ENCODE measurements at regions not wholly inside any gene's neighbourhood (a gene's known extent, or its start where the extent isn't known, plus 50 kb on each side); places are given as distances from the start of the nearest gene placed in this dataset.

DNA sequence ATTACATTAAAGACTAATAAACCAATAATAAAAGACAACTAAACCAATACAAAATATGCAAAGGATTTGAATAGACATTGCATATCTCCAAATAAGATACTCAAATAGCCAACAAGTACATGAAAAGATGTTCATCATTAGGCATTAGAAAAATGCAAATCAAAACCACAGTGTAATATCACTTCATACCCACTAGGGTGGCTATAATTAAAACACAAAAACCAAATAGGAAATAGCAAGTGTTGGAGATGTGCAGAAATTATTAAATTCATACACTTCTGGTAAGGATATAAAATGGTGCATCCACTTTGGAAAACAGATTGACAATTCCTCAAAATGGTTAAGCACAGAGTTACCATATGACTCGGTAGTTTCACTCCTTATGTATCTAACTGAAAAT, 860.8 kb upstream of the DIAPH2 start:
- Histone ChIP-seq H3F3A (ENCODE audit: control insufficient read depth, insufficient read depth) (no peaks in the 10 kb centered on the region), H3K4me2 (ENCODE audit: low read length) (no peak overlapping the region), H3K27ac (ENCODE audit: low read depth, low read length) (no peak overlapping the region), H3K4me3 (ENCODE audit: low read length) (no peak overlapping the region), H3K36me3 (ENCODE audit: control insufficient read depth, low read length) (no peaks in the 10 kb centered on the region), H3K9me2 (replicated peaks; ENCODE audit: control insufficient read depth, low read length) (no peaks in the 10 kb centered on the region), H3K9me3 (ENCODE audit: control insufficient read depth, insufficient read depth, low read length) (no peaks in the 10 kb centered on the region), H3K27me3 (ENCODE audit: control insufficient read depth, low read length) (no peaks in the 10 kb centered on the region), H3K79me2 (ENCODE audit: control insufficient read depth, low read length) (no peaks in the 10 kb centered on the region), H3K4me1 (ENCODE audit: control insufficient read depth, low read length) (no peaks in the 10 kb centered on the region), H4K20me1 (ENCODE audit: control insufficient read depth, insufficient read depth, low read depth, low read length) (no peaks in the 10 kb centered on the region)
- TF ChIP-seq, protein P1, sequence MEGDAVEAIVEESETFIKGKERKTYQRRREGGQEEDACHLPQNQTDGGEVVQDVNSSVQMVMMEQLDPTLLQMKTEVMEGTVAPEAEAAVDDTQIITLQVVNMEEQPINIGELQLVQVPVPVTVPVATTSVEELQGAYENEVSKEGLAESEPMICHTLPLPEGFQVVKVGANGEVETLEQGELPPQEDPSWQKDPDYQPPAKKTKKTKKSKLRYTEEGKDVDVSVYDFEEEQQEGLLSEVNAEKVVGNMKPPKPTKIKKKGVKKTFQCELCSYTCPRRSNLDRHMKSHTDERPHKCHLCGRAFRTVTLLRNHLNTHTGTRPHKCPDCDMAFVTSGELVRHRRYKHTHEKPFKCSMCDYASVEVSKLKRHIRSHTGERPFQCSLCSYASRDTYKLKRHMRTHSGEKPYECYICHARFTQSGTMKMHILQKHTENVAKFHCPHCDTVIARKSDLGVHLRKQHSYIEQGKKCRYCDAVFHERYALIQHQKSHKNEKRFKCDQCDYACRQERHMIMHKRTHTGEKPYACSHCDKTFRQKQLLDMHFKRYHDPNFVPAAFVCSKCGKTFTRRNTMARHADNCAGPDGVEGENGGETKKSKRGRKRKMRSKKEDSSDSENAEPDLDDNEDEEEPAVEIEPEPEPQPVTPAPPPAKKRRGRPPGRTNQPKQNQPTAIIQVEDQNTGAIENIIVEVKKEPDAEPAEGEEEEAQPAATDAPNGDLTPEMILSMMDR (IDR thresholded peaks at IDR 0.05; ENCODE audit: low read depth, low read length, poor library complexity, severe bottlenecking), result no peak
- no peak for TF ChIP-seq EZH2phosphoT487 (IDR thresholded peaks at IDR 0.05; ENCODE audit: borderline replicate concordance, low read length)

DNA sequence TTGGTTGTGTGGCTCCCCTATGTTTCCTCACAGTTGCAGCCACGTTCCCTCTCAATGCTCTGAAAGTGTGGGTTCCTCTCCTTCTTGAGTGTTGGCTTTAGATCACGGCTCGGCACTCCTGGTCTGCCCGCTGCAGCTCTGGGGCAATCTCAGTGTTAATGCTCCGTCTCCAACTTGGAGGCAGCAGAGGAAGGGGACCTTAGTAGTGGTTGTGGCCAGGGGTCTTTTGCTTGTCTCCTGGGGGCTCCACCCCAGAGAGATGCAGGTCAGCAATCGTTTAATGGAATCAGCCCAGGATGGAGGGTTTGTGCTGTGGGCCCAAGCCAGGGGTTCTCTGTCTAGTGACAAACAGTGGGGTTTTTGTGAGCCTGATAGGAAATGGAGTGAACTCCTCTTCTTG, 849.4 kb upstream of the DIAPH2 start:
- no peak for TF ChIP-seq EZH2phosphoT487 (IDR thresholded peaks at IDR 0.05; ENCODE audit: borderline replicate concordance, low read length)
- TF ChIP-seq, protein P1 (IDR thresholded peaks at IDR 0.05; ENCODE audit: low read depth, low read length, poor library complexity, severe bottlenecking), result no peak
- H3K27me3 ChIP-seq (ENCODE audit: control insufficient read depth, low read length), result no peaks in the 10 kb centered on the region
- H3K4me1 ChIP-seq (ENCODE audit: control insufficient read depth, low read length), result no peaks in the 10 kb centered on the region
- no peaks in the 10 kb centered on the region for H4K20me1 ChIP-seq (ENCODE audit: control insufficient read depth, insufficient read depth, low read depth, low read length)
- H3F3A ChIP-seq (ENCODE audit: control insufficient read depth, insufficient read depth), result no peaks in the 10 kb centered on the region
- H3K4me3 ChIP-seq (ENCODE audit: low read length), result no peak overlapping the region
- H3K27ac ChIP-seq (ENCODE audit: low read depth, low read length), result no peak overlapping the region
- H3K9me3 ChIP-seq (ENCODE audit: control insufficient read depth, insufficient read depth, low read length), result no peaks in the 10 kb centered on the region
- H3K36me3 ChIP-seq (ENCODE audit: control insufficient read depth, low read length), result no peaks in the 10 kb centered on the region
- H3K9me2 ChIP-seq (replicated peaks; ENCODE audit: control insufficient read depth, low read length), result no peaks in the 10 kb centered on the region
- no peaks in the 10 kb centered on the region for H3K79me2 ChIP-seq (ENCODE audit: control insufficient read depth, low read length)
- H3K4me2 ChIP-seq (ENCODE audit: low read length), result no peak overlapping the region

DNA sequence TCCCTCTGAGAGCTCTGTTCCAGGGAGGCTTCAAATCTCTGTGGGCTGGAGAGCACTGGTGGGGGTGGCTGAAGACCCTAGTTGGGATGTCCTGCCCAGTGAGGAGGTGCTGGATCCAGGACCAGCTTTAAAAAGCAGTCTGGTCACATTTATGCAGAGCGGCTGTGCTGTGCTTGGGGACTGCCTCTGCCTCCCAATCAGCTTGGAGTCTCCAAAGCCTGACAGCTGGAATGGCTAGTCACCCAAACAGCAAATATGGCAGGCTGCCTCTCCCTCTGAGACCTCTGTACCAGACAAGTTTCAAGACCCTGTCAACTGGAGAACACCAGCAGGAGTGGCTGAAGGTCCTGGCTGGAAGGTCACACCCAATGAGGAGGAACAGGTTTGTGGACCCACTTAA, 848.1 kb upstream of the DIAPH2 start:
- no peak overlapping the region for H3K4me3 ChIP-seq (ENCODE audit: low read length)
- H3K4me1 ChIP-seq (ENCODE audit: control insufficient read depth, low read length), result no peaks in the 10 kb centered on the region
- TF ChIP-seq EZH2phosphoT487 (IDR thresholded peaks at IDR 0.05; ENCODE audit: borderline replicate concordance, low read length), result no peak
- TF ChIP-seq, protein P1 (IDR thresholded peaks at IDR 0.05; ENCODE audit: low read depth, low read length, poor library complexity, severe bottlenecking), result no peak
- no peaks in the 10 kb centered on the region for H4K20me1 ChIP-seq (ENCODE audit: control insufficient read depth, insufficient read depth, low read depth, low read length)
- no peaks in the 10 kb centered on the region for H3K36me3 ChIP-seq (ENCODE audit: control insufficient read depth, low read length)
- H3K27me3 ChIP-seq (ENCODE audit: control insufficient read depth, low read length), result no peaks in the 10 kb centered on the region
- no peaks in the 10 kb centered on the region for H3K9me3 ChIP-seq (ENCODE audit: control insufficient read depth, insufficient read depth, low read length)
- no peak overlapping the region for H3K27ac ChIP-seq (ENCODE audit: low read depth, low read length)
- no peak overlapping the region for H3K4me2 ChIP-seq (ENCODE audit: low read length)
- no peaks in the 10 kb centered on the region for H3K79me2 ChIP-seq (ENCODE audit: control insufficient read depth, low read length)
- H3F3A ChIP-seq (ENCODE audit: control insufficient read depth, insufficient read depth), result no peaks in the 10 kb centered on the region
- no peaks in the 10 kb centered on the region for H3K9me2 ChIP-seq (replicated peaks; ENCODE audit: control insufficient read depth, low read length)

DNA sequence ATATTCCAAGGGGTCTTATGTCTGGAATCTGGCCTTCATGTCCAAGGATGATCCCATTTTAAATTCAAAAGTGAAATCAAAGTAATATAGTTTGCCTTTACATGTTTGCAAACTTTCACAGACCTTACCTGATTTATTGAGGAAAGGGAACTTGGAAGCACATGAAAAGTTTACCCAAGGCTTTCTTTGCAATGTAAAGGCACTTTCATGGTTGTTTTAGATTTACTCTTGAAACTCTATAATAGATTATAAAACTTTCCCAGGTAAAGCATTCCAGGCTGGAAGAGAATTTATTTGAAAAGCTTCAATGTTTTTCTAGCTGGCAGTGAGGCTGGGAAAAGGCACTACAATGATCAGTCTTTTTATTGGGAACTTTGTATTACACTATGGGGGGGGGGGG, 842.8 kb upstream of the DIAPH2 start:
- Histone ChIP-seq H3F3A (ENCODE audit: control insufficient read depth, insufficient read depth) (no peaks in the 10 kb centered on the region), H3K36me3 (ENCODE audit: control insufficient read depth, low read length) (no peaks in the 10 kb centered on the region), H3K9me3 (ENCODE audit: control insufficient read depth, insufficient read depth, low read length) (no peaks in the 10 kb centered on the region), H3K4me1 (ENCODE audit: control insufficient read depth, low read length) (no peaks in the 10 kb centered on the region), H3K79me2 (ENCODE audit: control insufficient read depth, low read length) (no peaks in the 10 kb centered on the region), H3K27ac (ENCODE audit: low read depth, low read length) (no peak overlapping the region), H4K20me1 (ENCODE audit: control insufficient read depth, insufficient read depth, low read depth, low read length) (no peaks in the 10 kb centered on the region), H3K9me2 (replicated peaks; ENCODE audit: control insufficient read depth, low read length) (no peaks in the 10 kb centered on the region), H3K4me2 (ENCODE audit: low read length) (no peak overlapping the region), H3K27me3 (ENCODE audit: control insufficient read depth, low read length) (no peaks in the 10 kb centered on the region), H3K4me3 (ENCODE audit: low read length) (no peak overlapping the region)
- TF ChIP-seq, protein P1 (IDR thresholded peaks at IDR 0.05; ENCODE audit: low read depth, low read length, poor library complexity, severe bottlenecking), result no peak
- no peak for TF ChIP-seq EZH2phosphoT487 (IDR thresholded peaks at IDR 0.05; ENCODE audit: borderline replicate concordance, low read length)

Data from DOHH2 (cell line).